OCI-M2 (cell line): ENCODE measurements at regions not wholly inside any gene's neighbourhood (a gene's known extent, or its start where the extent isn't known, plus 50 kb on each side); places are given as distances from the start of the nearest gene placed in this dataset.

Experiments used
- DNase-seq: peaks from one replicate; lab custom pipeline; 2025; ENCODE audit not compliant: unreplicated experiment; lab: John Stamatoyannopoulos, UW

GRCh38 chr6:76703285-76703684 lies 630.8 kb upstream of the IMPG1 start:
- DNase-seq = no peak

GRCh38 chr6:76702187-76702586 lies 629.7 kb upstream of the IMPG1 start:
- no peak for DNase-seq

GRCh38 chr6:76701610-76702009 lies 629.1 kb upstream of the IMPG1 start:
- DNase-seq = no peak

GRCh38 chr6:76697585-76697984 lies 625.1 kb upstream of the IMPG1 start:
- DNase-seq = no peak

GRCh38 chr6:76694795-76695194 lies 622.3 kb upstream of the IMPG1 start:
- DNase-seq = no peak

- DNase-seq = no peak
These were observed 612.4 kb upstream of the IMPG1 start for GRCh38 chr6:76684875-76685274.

GRCh38 chr6:76683985-76684384 lies 611.5 kb upstream of the IMPG1 start:
- no peak for DNase-seq

- no peak for DNase-seq
These were observed 610.4 kb upstream of the IMPG1 start for GRCh38 chr6:76682842-76683241.

- DNase-seq = no peak
These were observed 609.3 kb upstream of the IMPG1 start for GRCh38 chr6:76681781-76682180.

- no peak for DNase-seq
These were observed 604.6 kb upstream of the IMPG1 start for GRCh38 chr6:76677017-76677416.

- DNase-seq = no peak
These were observed 599.3 kb upstream of the IMPG1 start for GRCh38 chr6:76671751-76672150.

GRCh38 chr6:76644231-76644630 lies 571.8 kb upstream of the IMPG1 start:
- DNase-seq = no peak

GRCh38 chr6:76639941-76640340 lies 567.5 kb upstream of the IMPG1 start:
- DNase-seq = no peak

- DNase-seq = no peak
These were observed 562.2 kb upstream of the IMPG1 start for GRCh38 chr6:76634695-76635094.

GRCh38 chr6:76633259-76633658 lies 560.8 kb upstream of the IMPG1 start:
- no peak for DNase-seq

GRCh38 chr6:76631622-76632021 lies 559.2 kb upstream of the IMPG1 start:
- no peak for DNase-seq

GRCh38 chr6:76615395-76615794 lies 542.9 kb upstream of the IMPG1 start:
- no peak for DNase-seq

GRCh38 chr6:76612954-76613353 lies 540.5 kb upstream of the IMPG1 start:
- no peak for DNase-seq

- DNase-seq = no peak
These were observed 536.7 kb upstream of the IMPG1 start for GRCh38 chr6:76609160-76609559.

GRCh38 chr6:76594109-76594508 lies 521.6 kb upstream of the IMPG1 start:
- no peak for DNase-seq

- DNase-seq = no peak
These were observed 521.2 kb upstream of the IMPG1 start for GRCh38 chr6:76593668-76594067.

GRCh38 chr6:76592566-76592965 lies 520.1 kb upstream of the IMPG1 start:
- no peak for DNase-seq

GRCh38 chr6:76587271-76587670 lies 514.8 kb upstream of the IMPG1 start:
- DNase-seq = no peak

- no peak for DNase-seq
These were observed 511.7 kb upstream of the IMPG1 start for GRCh38 chr6:76584121-76584520.
